BJ (cell line): ENCODE measurements at regions not wholly inside any gene's neighbourhood (a gene's known extent, or its start where the extent isn't known, plus 50 kb on each side); places are given as distances from the start of the nearest gene placed in this dataset.

Experiments
- CTCF ChIA-PET: fragments of 350-600 bp; formaldehyde crosslinking; extraction: SDS; loops from one replicate; lab custom pipeline; 2021; ENCODE audit warnings: antibody characterized with exemption, inconsistent platforms; lab: Yijun Ruan, JAX
- POLR2A ChIA-PET: fragments of 300-600 bp; sonication (Branson Sonifier 250); formaldehyde crosslinking; extraction: SDS; loops from one replicate; lab custom pipeline; 2021; ENCODE audit warnings: antibody characterized with exemption; lab: Charles Lee
- DNase-seq: peaks from one replicate; pipeline ENCODE4 v3.0.0-alpha.2; 2011; ENCODE audit warnings: low read depth
- H3K27me3 ChIP-seq: 2 replicates; pipeline ENCODE4 v1.6.0; 2011; ENCODE audit warnings: low read length; ENCODE audit not compliant: control insufficient read depth, insufficient read depth
- H3K36me3 ChIP-seq: 2 replicates; pipeline ENCODE4 v1.5.1; 2011; ENCODE audit warnings: low read length; ENCODE audit not compliant: control insufficient read depth, insufficient read depth
- H3K4me3 ChIP-seq: 2 replicates; pipeline ENCODE4 v1.5.1; 2011; ENCODE audit warnings: low read depth, mild to moderate bottlenecking, control low read depth, low read length
- CTCF ChIP-seq: IDR thresholded peaks from 2 replicates; pipeline ENCODE4 v1.5.1; 2011; ENCODE audit warnings: low read depth, mild to moderate bottlenecking, control low read depth, inconsistent platforms, low read length, moderate library complexity; ENCODE audit not compliant: insufficient read depth

GRCh38 chr3:117629505-117629904 lies 919.9 kb downstream of the TUSC7 start:
- no peak for DNase-seq
- POLR2A ChIA-PET, result no interaction called here
- CTCF ChIA-PET, result interaction anchor here (0.6 kb wide), 1 partner anchor 369 kb away, joined by 3 read pairs; no protein-coding TSS in a partner anchor
- no peaks in the 10 kb centered on the region for H3K27me3 ChIP-seq
- no peaks in the 10 kb centered on the region for H3K36me3 ChIP-seq
- TF ChIP-seq CTCF, result no peak
- no peak overlapping the region for H3K4me3 ChIP-seq

- ChIA-PET CTCF (no interaction called here), POLR2A (no interaction called here)
- no peak for DNase-seq
- Histone ChIP-seq H3K36me3 (no peaks in the 10 kb centered on the region), H3K4me3 (no peak overlapping the region), H3K27me3 (no peaks in the 10 kb centered on the region)
- TF ChIP-seq CTCF, result no peak
Observed at GRCh38 chr3:117630469-117630868, 920.9 kb downstream of the TUSC7 start.

- CTCF ChIA-PET, result no interaction called here
- TF ChIP-seq CTCF, result no peak
Observed at GRCh38 chr3:117630885-117631284, 921.3 kb downstream of the TUSC7 start.

GRCh38 chr3:117631781-117632180 lies 922.2 kb downstream of the TUSC7 start:
- Histone ChIP-seq H3K4me3 (no peak overlapping the region), H3K27me3 (no peaks in the 10 kb centered on the region), H3K36me3 (no peaks in the 10 kb centered on the region)
- no peak for TF ChIP-seq CTCF
- ChIA-PET CTCF (no interaction called here), POLR2A (no interaction called here)
- DNase-seq, result no peak

More at GRCh38 chr3:117630885-117631284, 921.3 kb downstream of the TUSC7 start:
- Histone ChIP-seq H3K27me3 (no peaks in the 10 kb centered on the region), H3K36me3 (no peaks in the 10 kb centered on the region), H3K4me3 (no peak overlapping the region)
- POLR2A ChIA-PET, result no interaction called here
- no peak for DNase-seq

GRCh38 chr3:117632191-117632590 lies 922.6 kb downstream of the TUSC7 start:
- no peak for TF ChIP-seq CTCF
- DNase-seq, result no peak
- ChIA-PET CTCF (no interaction called here), POLR2A (no interaction called here)
- Histone ChIP-seq H3K27me3 (no peaks in the 10 kb centered on the region), H3K36me3 (no peaks in the 10 kb centered on the region), H3K4me3 (no peak overlapping the region)
